ENCODE measurements at regions not wholly inside any gene's neighbourhood (a gene's known extent, or its start where the extent isn't known, plus 50 kb on each side); places are given as distances from the start of the nearest gene placed in this dataset.

GRCh38 chr2:199092419-199092818 is 365.3 kb downstream of the SATB2 start:
- H3K9me3 ChIP-seq: no peaks in the 10 kb centered on the region
- intact Hi-C loops (cut with DNase I): no loop called here
- H3K4me1 ChIP-seq: no peaks in the 10 kb centered on the region
- H3K27ac ChIP-seq: no peak overlapping the region
- H3K27me3 ChIP-seq: no peaks in the 10 kb centered on the region
- no peak for ATAC-seq
- 89 to 90% methylated on average over 2 of the region's 2 CpGs for WGBS, 2 donors
- DNase-seq: no peak
- no peak overlapping the region for H3K4me3 ChIP-seq
- no peak for TF ChIP-seq CTCF (IDR thresholded peaks at IDR 0.05)
- no peaks in the 10 kb centered on the region for H3K36me3 ChIP-seq

GRCh38 chr2:199085261-199085660 is 372.5 kb downstream of the SATB2 start:
- H3K4me1 ChIP-seq: no peaks in the 10 kb centered on the region
- intact Hi-C loops (cut with DNase I): no loop called here
- H3K27ac ChIP-seq: no peak overlapping the region
- no peak overlapping the region for H3K4me3 ChIP-seq
- no peaks in the 10 kb centered on the region for H3K36me3 ChIP-seq
- WGBS, 2 donors: 81 to 83% methylated on average over 5 of the region's 5 CpGs
- ATAC-seq: no peak
- no peak for DNase-seq
- no peaks in the 10 kb centered on the region for H3K9me3 ChIP-seq
- no peak for TF ChIP-seq CTCF (IDR thresholded peaks at IDR 0.05)
- H3K27me3 ChIP-seq: no peaks in the 10 kb centered on the region

GRCh38 chr2:199070322-199070949 is 387.3 kb downstream of the SATB2 start:
- Histone ChIP-seq H3K4me3 (no peak overlapping the region), H3K4me1 (no peaks in the 10 kb centered on the region), H3K27me3 (no peaks in the 10 kb centered on the region), H3K36me3 (no peaks in the 10 kb centered on the region), H3K9me3 (peaks cover 0 to 16% (median 0%) of the 10 kb centered on the region in 11 donors), H3K27ac (no peak overlapping the region)
- no peak for ATAC-seq
- intact Hi-C loops (cut with DNase I): no loop called here
- TF ChIP-seq CTCF (IDR thresholded peaks at IDR 0.05): no peak
- 74 to 84% methylated on average over 1 of the region's 1 CpG for WGBS, 2 donors
- DNase-seq: no peak

GRCh38 chr2:199064201-199064600 is 393.5 kb downstream of the SATB2 start:
- Histone ChIP-seq H3K27ac (no peak overlapping the region), H3K9me3 (peaks cover 0 to 44% (median 15%) of the 10 kb centered on the region in 11 donors), H3K36me3 (no peaks in the 10 kb centered on the region), H3K4me3 (no peak overlapping the region), H3K4me1 (no peaks in the 10 kb centered on the region), H3K27me3 (no peaks in the 10 kb centered on the region)
- WGBS, 2 donors: 76 to 78% methylated on average over 2 of the region's 2 CpGs
- TF ChIP-seq CTCF (IDR thresholded peaks at IDR 0.05): no peak
- intact Hi-C loops (cut with DNase I): no loop called here
- ATAC-seq (no peak), DNase-seq (no peak)
